Body of pancreas (tissue), 4 donors: ENCODE measurements at regions not wholly inside any gene's neighbourhood (a gene's known extent, or its start where the extent isn't known, plus 50 kb on each side); places are given as distances from the start of the nearest gene placed in this dataset.

ENCODE experiments used
- CTCF ChIP-seq, 7 experiments: fragments of 450-650 bp in 4 of 7; fragments of 200-600 bp in 3 of 7; sonication (generic) in 3 of 7; IDR thresholded peaks; one replicate each; pipeline ENCODE4 v1.5.1; 2016 to 2019; ENCODE audit warnings: antibody characterized with exemption in 7 of 7
- POLR2A ChIP-seq, 3 donors: fragments of 450-650 bp; IDR thresholded peaks; one replicate each; pipeline ENCODE4 v1.6.1; 2016; ENCODE audit warnings: antibody characterized with exemption in 3 of 3, mild to moderate bottlenecking in 2 of 3

GRCh38 chr1:104906141-104906540, 1156.4 kb downstream of the AMY1C start:
- TF ChIP-seq CTCF (IDR thresholded peaks at IDR 0.05), result no peak
- TF ChIP-seq POLR2A (IDR thresholded peaks at IDR 0.05), result no peak
